H1 (cell line): ENCODE measurements at regions not wholly inside any gene's neighbourhood (a gene's known extent, or its start where the extent isn't known, plus 50 kb on each side); places are given as distances from the start of the nearest gene placed in this dataset.

Experiments used
- CTCF ChIA-PET: fragments of 300-600 bp; sonication (Branson Sonifier 250); formaldehyde crosslinking; loops from one replicate; lab custom pipeline; 2021; ENCODE audit not compliant: partially characterized antibody; lab: Charles Lee
- POLR2A ChIA-PET: fragments of 300-600 bp; sonication (Branson Sonifier 250); formaldehyde crosslinking; loops from one replicate; lab custom pipeline; 2021; ENCODE audit warnings: inconsistent platforms; ENCODE audit not compliant: partially characterized antibody; lab: Charles Lee
- DNase-seq, 2 experiments: peaks; one replicate each; pipeline versions ENCODE4 v3.0.0 to v3.0.0-alpha.2; 2010 to 2022; ENCODE audit warnings: low spot score in 2 of 2, low read depth in 1 of 2, mixed read lengths in 1 of 2
- FAIRE-seq: peaks from 2 replicates; lab custom pipeline; 2011; peaks lifted over from hg19 to GRCh38; lab: Jason Lieb, UNC
- H2AFZ ChIP-seq: 2 replicates; pipeline ENCODE4 v1.8.1; 2012; ENCODE audit warnings: low read length, inconsistent platforms
- H2AK5ac ChIP-seq: 2 replicates; pipeline ENCODE4 v1.6.1; 2013; ENCODE audit warnings: low read depth, low read length
- H2BK120ac ChIP-seq: replicated peaks from 2 replicates; pipeline ENCODE3; 2013; ENCODE audit warnings: low read depth, low read length, inconsistent platforms
- H2BK12ac ChIP-seq: 2 replicates; pipeline ENCODE4 v1.6.1; 2013; ENCODE audit warnings: low read depth, low read length
- H2BK15ac ChIP-seq: 2 replicates; pipeline ENCODE4 v1.6.1; 2013; ENCODE audit warnings: low read length
- H2BK20ac ChIP-seq: 2 replicates; pipeline ENCODE4 v1.6.1; 2013; ENCODE audit warnings: low read length
- H2BK5ac ChIP-seq: 2 replicates; pipeline ENCODE4 v1.6.1; 2013; ENCODE audit warnings: low read depth, low read length
- H3K14ac ChIP-seq: 2 replicates; pipeline ENCODE4 v1.6.1; 2013; ENCODE audit warnings: inconsistent platforms; ENCODE audit not compliant: insufficient read length
- H3K18ac ChIP-seq: 2 replicates; pipeline ENCODE4 v1.6.1; 2013; ENCODE audit warnings: low read length; ENCODE audit errors: extremely low read depth
- H3K23ac ChIP-seq: 2 replicates; pipeline ENCODE4 v1.6.1; 2013; ENCODE audit warnings: inconsistent platforms; ENCODE audit not compliant: insufficient read length
- H3K23me2 ChIP-seq: 2 replicates; pipeline ENCODE4 v1.6.1; 2013; ENCODE audit warnings: low read depth, low read length
- H3K27ac ChIP-seq: 2 replicates; pipeline ENCODE4 v1.6.1; 2011; ENCODE audit warnings: low read depth, low read length, inconsistent platforms
- H3K27me3 ChIP-seq, 4 experiments: replicated peaks in 1 of 4; 1 replicate in 1 of 4; 2 replicates in 3 of 4; pipeline versions ENCODE4 v1.6.1 to v1.8.1; 2011 to 2013; ENCODE audit warnings: low read length in 3 of 4, mild to moderate bottlenecking in 3 of 4, inconsistent platforms in 2 of 4, mixed read lengths in 2 of 4, moderate library complexity in 1 of 4; ENCODE audit not compliant: control insufficient read depth in 3 of 4, insufficient read depth in 3 of 4; ENCODE audit errors: extremely low read depth in 1 of 4
- H3K36me3 ChIP-seq, 4 experiments: 2 replicates each; pipeline versions ENCODE4 v1.6.1 to v1.8.1; 2011 to 2013; ENCODE audit warnings: mild to moderate bottlenecking in 4 of 4, low read length in 3 of 4, moderate library complexity in 2 of 4, control low read depth in 1 of 4, inconsistent platforms in 1 of 4; ENCODE audit not compliant: insufficient read depth in 4 of 4, control insufficient read depth in 2 of 4
- H3K4ac ChIP-seq: replicated peaks from 2 replicates; pipeline ENCODE3; 2013; ENCODE audit warnings: low read length, low read depth, mixed read lengths, inconsistent platforms; ENCODE audit not compliant: insufficient read length
- H3K4me1 ChIP-seq, 4 experiments: replicated peaks in 1 of 4; 1 replicate in 1 of 4; 2 replicates in 3 of 4; pipeline versions ENCODE4 v1.6.1 to v1.8.1; 2011 to 2013; ENCODE audit warnings: low read length in 3 of 4, inconsistent platforms in 2 of 4, mixed read lengths in 1 of 4; ENCODE audit not compliant: insufficient read depth in 4 of 4, control insufficient read depth in 3 of 4
- H3K4me2 ChIP-seq, 2 experiments: 2 replicates each; pipeline versions ENCODE4 v1.6.1 to v1.8.1; 2011 to 2013; ENCODE audit warnings: low read depth in 2 of 2, low read length in 2 of 2, control low read depth in 1 of 2, inconsistent platforms in 1 of 2, mild to moderate bottlenecking in 1 of 2; ENCODE audit not compliant: insufficient read depth in 1 of 2
- H3K4me3 ChIP-seq, 4 experiments: fragments of 200-600, 300-600 bp in 1 of 4; sonication (generic), shearing (Covaris generic), sonication (Bioruptor Twin) in 1 of 4; 2 replicates each; pipeline versions ENCODE4 v1.5.1 to v1.8.1; 2011 to 2016; ENCODE audit warnings: low read length in 4 of 4, low read depth in 3 of 4, control low read depth in 2 of 4, inconsistent platforms in 2 of 4, mild to moderate bottlenecking in 2 of 4, mixed read lengths in 1 of 4, moderate library complexity in 1 of 4; ENCODE audit not compliant: insufficient read depth in 2 of 4; ENCODE audit errors: extremely low read depth in 1 of 4
- H3K56ac ChIP-seq: replicated peaks from 2 replicates; pipeline ENCODE3; 2013; ENCODE audit warnings: low read depth, mild to moderate bottlenecking, mixed read lengths, low read length, inconsistent platforms; ENCODE audit not compliant: insufficient read length
- H3K79me1 ChIP-seq: 2 replicates; pipeline ENCODE4 v1.6.1; 2013; ENCODE audit warnings: low read depth, low read length, control low read depth
- H3K79me2 ChIP-seq, 2 experiments: 2 replicates each; pipeline versions ENCODE4 v1.6.1 to v1.8.1; 2012 to 2013; ENCODE audit warnings: low read length in 2 of 2, mild to moderate bottlenecking in 2 of 2, inconsistent platforms in 1 of 2; ENCODE audit not compliant: insufficient read depth in 2 of 2, control insufficient read depth in 1 of 2
- H3K9ac ChIP-seq, 4 experiments: replicated peaks in 1 of 4; 1 replicate in 1 of 4; 2 replicates in 3 of 4; pipeline versions ENCODE4 v1.6.1 to v1.8.1; 2011 to 2013; ENCODE audit warnings: low read depth in 3 of 4, low read length in 3 of 4, control low read depth in 2 of 4, mild to moderate bottlenecking in 2 of 4, moderate library complexity in 2 of 4, inconsistent platforms in 1 of 4; ENCODE audit errors: extremely low read depth in 1 of 4
- H3K9me3 ChIP-seq, 2 experiments: 2 replicates each; pipeline versions ENCODE4 v1.6.1 to v1.8.1; 2012 to 2013; ENCODE audit warnings: mild to moderate bottlenecking in 2 of 2, moderate library complexity in 2 of 2, control low read depth in 1 of 2, inconsistent platforms in 1 of 2, low read depth in 1 of 2, low read length in 1 of 2, mixed read lengths in 1 of 2; ENCODE audit not compliant: insufficient read depth in 2 of 2
- H4K20me1 ChIP-seq, 2 experiments: replicated peaks in 1 of 2; 2 replicates each; pipeline versions ENCODE3 to v1.8.1; 2011 to 2013; ENCODE audit warnings: inconsistent platforms in 2 of 2, low read length in 2 of 2, mild to moderate bottlenecking in 1 of 2; ENCODE audit not compliant: insufficient read depth in 2 of 2, control insufficient read depth in 1 of 2
- H4K5ac ChIP-seq: 2 replicates; pipeline ENCODE4 v1.6.1; 2013; ENCODE audit warnings: low read length, low read depth, mixed read lengths, inconsistent platforms; ENCODE audit not compliant: insufficient read length
- H4K8ac ChIP-seq: 2 replicates; pipeline ENCODE4 v1.8.0; 2013; ENCODE audit warnings: mild to moderate bottlenecking, moderate library complexity, low read length, inconsistent platforms; ENCODE audit not compliant: insufficient read depth; ENCODE audit errors: extremely low read depth
- H4K91ac ChIP-seq: replicated peaks from 2 replicates; pipeline ENCODE3; 2013; ENCODE audit warnings: low read length, mixed read lengths, inconsistent platforms; ENCODE audit not compliant: insufficient read length
- CBX5 ChIP-seq: fragments of 300-800, 300-1000 bp; sonication (generic); IDR thresholded peaks from 2 replicates; pipeline ENCODE4 v1.7.1; 2016; ENCODE audit warnings: antibody characterized with exemption, low read length, low read depth
- CEBPB ChIP-seq: IDR thresholded peaks from 2 replicates; pipeline ENCODE4 v1.6.1; 2012; ENCODE audit warnings: low read depth, low read length
- CTCF ChIP-seq, 3 experiments: IDR thresholded peaks; 1 replicate in 2 of 3; 2 replicates in 1 of 3; pipeline versions ENCODE4 v1.5.1 to v1.6.1; 2011; ENCODE audit warnings: low read length in 3 of 3, mild to moderate bottlenecking in 3 of 3, inconsistent platforms in 2 of 3, low read depth in 1 of 3, moderate library complexity in 1 of 3; ENCODE audit not compliant: insufficient read depth in 1 of 3; ENCODE audit errors: control extremely low read depth in 1 of 3
- RAD21 ChIP-seq, 2 experiments: IDR thresholded peaks in 1 of 2; conservative IDR thresholded peaks in 1 of 2; 2 replicates each; pipeline ENCODE4 v1.6.1; 2011; ENCODE audit warnings: low read depth in 2 of 2, low read length in 2 of 2, improper control_type of control experiment in 1 of 2, inconsistent platforms in 1 of 2, mild to moderate bottlenecking in 1 of 2, moderate library complexity in 1 of 2
- RBBP5 ChIP-seq: IDR thresholded peaks from 2 replicates; pipeline ENCODE4 v1.7.1; 2012; ENCODE audit warnings: low read depth, mild to moderate bottlenecking, inconsistent platforms, low read length, moderate library complexity, borderline replicate concordance
- YY1 ChIP-seq: IDR thresholded peaks from 2 replicates; pipeline ENCODE4 v1.6.1; 2011; ENCODE audit warnings: low read depth, mild to moderate bottlenecking, low read length
- WGBS, 2 experiments: shearing (Covaris generic) in 1 of 2; methylation state at CpG; one replicate each; pipeline versions ENCODE4 v1.1.6 to v1.1.7; 2013 to 2015; ENCODE audit warnings: low lambda C conversion rate in 2 of 2, mixed read lengths in 2 of 2, inconsistent platforms in 1 of 2, low coverage in 1 of 2, missing lambda C conversion rate in 1 of 2; ENCODE audit not compliant: insufficient replicate concordance in 2 of 2, insufficient coverage in 1 of 2, insufficient read length in 1 of 2; ENCODE audit errors: extremely low coverage in 1 of 2, missing lambda C conversion rate in 1 of 2; 5-methylcytosine and 5-hydroxymethylcytosine counted together

DNA sequence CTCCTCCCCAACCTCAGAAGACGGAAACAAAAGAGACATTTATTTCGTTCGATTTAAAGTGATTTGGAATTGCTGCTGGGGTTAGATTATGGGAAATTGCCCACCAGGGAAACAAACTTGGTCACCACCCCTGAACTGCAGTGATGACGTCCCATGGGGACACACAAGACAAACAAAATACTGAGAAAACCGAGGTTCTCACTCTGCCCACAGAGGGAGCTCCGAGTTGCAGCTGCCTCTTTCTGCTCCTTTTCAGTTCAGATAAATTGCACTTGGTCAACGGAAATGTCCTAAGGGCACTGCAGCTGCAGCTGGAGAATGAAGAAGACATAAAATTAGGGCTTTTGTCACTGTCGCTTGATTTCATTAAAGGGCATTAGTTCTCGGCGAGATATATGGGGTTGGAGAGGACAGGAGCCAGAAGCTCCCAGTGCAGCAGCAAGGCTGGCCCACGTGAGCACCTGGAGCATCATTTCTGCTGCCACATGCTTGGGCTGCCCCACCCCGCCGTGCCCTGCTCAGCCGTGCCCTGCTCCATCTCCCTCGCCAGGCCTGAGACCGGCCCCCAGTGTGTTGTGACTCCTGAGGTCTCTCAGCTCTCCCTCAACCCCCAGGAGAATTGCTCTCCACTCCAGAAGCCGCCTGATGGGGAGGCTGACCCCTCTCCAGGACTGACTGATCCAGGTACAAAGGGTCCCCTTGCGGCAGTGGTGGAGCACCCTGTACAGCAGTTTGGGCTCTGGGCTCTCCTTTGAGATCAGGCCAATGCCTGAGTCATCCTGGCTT lies 231.7 kb upstream of the AJAP1 start:
- Histone ChIP-seq H3K9me3 (peaks cover 10 to 41% of the 10 kb centered on the region in 2 experiments; a peak in 2 of 4 replicates), H2BK15ac (no peak overlapping the region), H4K8ac (no peak overlapping the region; the same call in 1 of the 2 replicates), H3K23ac (no peak overlapping the region), H3K4me1 (no peaks in the 10 kb centered on the region; a peak in 2 of 7 replicates), H3K27me3 (no peaks in the 10 kb centered on the region), H4K20me1 (peaks cover 0 to 2% of the 10 kb centered on the region in 2 experiments), H3K4ac (no peak overlapping the region), H3K4me2 (no peak overlapping the region), H3K56ac (no peak overlapping the region), H2AK5ac (no peak overlapping the region), H3K27ac (no peak overlapping the region), H2BK20ac (no peak overlapping the region), H3K79me1 (no peaks in the 10 kb centered on the region), H4K5ac (no peak overlapping the region), H3K23me2 (peaks cover 1% of the 10 kb centered on the region; the same call in 1 of the 2 replicates), H3K36me3 (no peaks in the 10 kb centered on the region), H3K4me3 (no peak overlapping the region), H2AFZ (no peak overlapping the region), H3K9ac (no peak overlapping the region), H3K18ac (no peak overlapping the region), H4K91ac (no peak overlapping the region), H3K14ac (no peak overlapping the region), H2BK120ac (no peak overlapping the region), H3K79me2 (no peaks in the 10 kb centered on the region), H2BK12ac (no peak overlapping the region), H2BK5ac (no peak overlapping the region)
- ChIA-PET CTCF (no interaction called here), POLR2A (no interaction called here)
- no peak for TF ChIP-seq RBBP5
- TF ChIP-seq CBX5 = no peak
- TF ChIP-seq YY1 = no peak
- TF ChIP-seq RAD21 (IDR thresholded peaks at IDR 0.05 in 1 of 2, conservative IDR thresholded peaks at IDR 0.05 in 1 of 2; ENCODE audit: low read depth in 2 of 2, low read length in 2 of 2) = peak; percentile 43 to 56
- no peak for TF ChIP-seq CEBPB
- peak; percentile 33 to 46 (median 36) for TF ChIP-seq CTCF (IDR thresholded peaks at IDR 0.05; ENCODE audit: control extremely low read depth in 1 of 3, insufficient read depth in 1 of 3, low read depth in 1 of 3, low read length in 3 of 3)
- peak in 1 of 2 experiments; percentile 55 for DNase-seq
- FAIRE-seq = no peak
- WGBS, 2 experiments = 74% methylated on average over 18 of the region's 18 CpGs; no CpG with 5 or more reads in 1 of the 2 experiments
